SK-N-SH (cell line): ENCODE measurements at regions not wholly inside any gene's neighbourhood (a gene's known extent, or its start where the extent isn't known, plus 50 kb on each side); places are given as distances from the start of the nearest gene placed in this dataset.

Experiments used
- CTCF ChIA-PET: fragments of 300-600, 350-600 bp; formaldehyde crosslinking; extraction: SDS; loops from one replicate; lab custom pipeline; 2021; lab: Yijun Ruan, JAX
- POLR2A ChIA-PET: fragments of 350-600 bp; sonication (Branson Sonifier 250); formaldehyde crosslinking; extraction: SDS; loops from one replicate; lab custom pipeline; 2020; ENCODE audit warnings: antibody characterized with exemption, inconsistent platforms; lab: Yijun Ruan, JAX
- DNase-seq: peaks from one replicate; pipeline ENCODE4 v3.0.0; 2012
- H2AFZ ChIP-seq: fragments of 200-600 bp; sonication (generic); 2 replicates; pipeline ENCODE4 v1.8.1; 2016; ENCODE audit warnings: antibody characterized with exemption, mild to moderate bottlenecking, low read depth
- H3F3A ChIP-seq: fragments of 200-600 bp; sonication (generic); replicated peaks from 2 replicates; pipeline ENCODE3; 2016; ENCODE audit warnings: antibody characterized with exemption, mild to moderate bottlenecking; ENCODE audit not compliant: insufficient read depth
- H3K27ac ChIP-seq, 2 experiments: fragments of 200-500 bp in 1 of 2; fragments of 200-600 bp in 1 of 2; sonication (Bioruptor generic) in 1 of 2; sonication (generic), shearing (Covaris generic) in 1 of 2; 2 replicates each; pipeline versions ENCODE4 v1.5.1 to v1.6.1; 2014 to 2016; ENCODE audit warnings: low read depth in 2 of 2, inconsistent platforms in 1 of 2, low read length in 1 of 2, mild to moderate bottlenecking in 1 of 2, mixed read lengths in 1 of 2
- H3K27me3 ChIP-seq: fragments of 200-600 bp; sonication (generic), shearing (Covaris generic); 2 replicates; pipeline ENCODE4 v1.6.1; 2016; ENCODE audit warnings: mixed run types; ENCODE audit not compliant: insufficient read depth
- H3K36me3 ChIP-seq, 2 experiments: fragments of 200-500 bp in 1 of 2; fragments of 200-600 bp in 1 of 2; sonication (Bioruptor generic) in 1 of 2; sonication (generic) in 1 of 2; replicated peaks in 1 of 2; 2 replicates each; pipeline versions ENCODE3 to v1.5.1; 2014 to 2016; ENCODE audit warnings: low read length in 1 of 2, mild to moderate bottlenecking in 1 of 2; ENCODE audit not compliant: insufficient read depth in 2 of 2, control insufficient read depth in 1 of 2
- H3K4me1 ChIP-seq, 2 experiments: fragments of 200-500 bp in 1 of 2; fragments of 200-600 bp in 1 of 2; sonication (Bioruptor generic) in 1 of 2; sonication (generic), shearing (Covaris generic) in 1 of 2; 2 replicates each; pipeline versions ENCODE4 v1.5.1 to v1.6.1; 2014 to 2016; ENCODE audit warnings: low read depth in 1 of 2, low read length in 1 of 2, mixed run types in 1 of 2; ENCODE audit not compliant: insufficient read depth in 2 of 2, control insufficient read depth in 1 of 2
- H3K4me2 ChIP-seq: fragments of 200-600 bp; sonication (generic), shearing (Covaris generic); 2 replicates; pipeline ENCODE4 v1.6.1; 2017; ENCODE audit warnings: mixed run types
- H3K4me3 ChIP-seq, 2 experiments: fragments of 200-500 bp in 1 of 2; fragments of 200-600 bp in 1 of 2; sonication (Bioruptor generic) in 1 of 2; sonication (generic), shearing (Covaris generic) in 1 of 2; 2 replicates each; pipeline versions ENCODE4 v1.5.1 to v1.8.1; 2014 to 2016; ENCODE audit warnings: low read depth in 2 of 2, inconsistent platforms in 1 of 2, low read length in 1 of 2, mild to moderate bottlenecking in 1 of 2, mixed read lengths in 1 of 2, moderate library complexity in 1 of 2
- H3K79me2 ChIP-seq: fragments of 200-600 bp; sonication (generic); 2 replicates; pipeline ENCODE4 v1.8.1; 2017; ENCODE audit warnings: mild to moderate bottlenecking; ENCODE audit not compliant: insufficient read depth
- H3K9ac ChIP-seq: fragments of 200-600 bp; sonication (generic); 2 replicates; pipeline ENCODE4 v1.6.1; 2017; ENCODE audit warnings: mixed run types
- H3K9me2 ChIP-seq: fragments of 200-600 bp; sonication (generic); 2 replicates; pipeline ENCODE4 v1.6.1; 2017; ENCODE audit warnings: mixed run types
- H3K9me3 ChIP-seq: fragments of 200-600 bp; sonication (generic); 2 replicates; pipeline ENCODE4 v1.6.1; 2017; ENCODE audit warnings: mixed run types, mild to moderate bottlenecking, moderate library complexity
- H4K20me1 ChIP-seq: fragments of 200-600 bp; sonication (generic); 2 replicates; pipeline ENCODE4 v1.6.1; 2017; ENCODE audit warnings: mild to moderate bottlenecking, mixed run types; ENCODE audit not compliant: insufficient read depth
- ELF1 ChIP-seq: IDR thresholded peaks from 2 replicates; pipeline ENCODE4 v1.4.0; 2012
- EP300 ChIP-seq, 2 experiments: IDR thresholded peaks; 2 replicates each; pipeline versions ENCODE4 v1.4.0 to v1.6.1; 2012; ENCODE audit warnings: borderline replicate concordance in 1 of 2, low read depth in 1 of 2, low read length in 1 of 2
- EZH2phosphoT487 ChIP-seq: fragments of 200-600 bp; sonication (generic); IDR thresholded peaks from 2 replicates; pipeline ENCODE4 v1.6.1; 2017; ENCODE audit warnings: low read depth, mixed run types, mild to moderate bottlenecking, antibody characterized with exemption, moderate library complexity, borderline replicate concordance
- FOSL2 ChIP-seq: IDR thresholded peaks from 2 replicates; pipeline ENCODE4 v1.4.0; 2012; ENCODE audit warnings: low read depth, mild to moderate bottlenecking, moderate library complexity, borderline replicate concordance
- FOXJ3 ChIP-seq: sonication (generic); formaldehyde crosslinking; IDR thresholded peaks from 2 replicates; pipeline ENCODE4 v1.5.1; 2020; ENCODE audit warnings: mild to moderate bottlenecking, missing genetic modification reagents
- IRF3 ChIP-seq: fragments of 150-350 bp; IDR thresholded peaks from 2 replicates; pipeline ENCODE4 v1.6.1; 2016; ENCODE audit warnings: mild to moderate bottlenecking, low read depth, low read length
- JUND ChIP-seq: IDR thresholded peaks from 2 replicates; pipeline ENCODE4 v1.4.0; 2012
- MAX ChIP-seq: IDR thresholded peaks from 2 replicates; pipeline ENCODE4 v1.4.0; 2012; ENCODE audit warnings: low read depth
- NRF1 ChIP-seq: IDR thresholded peaks from 2 replicates; pipeline ENCODE4 v1.6.1; 2012; ENCODE audit warnings: low read depth, mild to moderate bottlenecking, low read length
- RCOR1 ChIP-seq: fragments of 150-350 bp; IDR thresholded peaks from 2 replicates; pipeline ENCODE4 v1.6.1; 2017; ENCODE audit warnings: antibody characterized with exemption, low read length
- TEAD4 ChIP-seq: IDR thresholded peaks from 2 replicates; pipeline ENCODE4 v1.4.0; 2012; ENCODE audit warnings: mild to moderate bottlenecking, borderline replicate concordance; ENCODE audit not compliant: insufficient read depth
- USF2 ChIP-seq: fragments of 150-350 bp; IDR thresholded peaks from 2 replicates; pipeline ENCODE4 v1.6.1; 2017; ENCODE audit warnings: antibody characterized with exemption, low read length, low read depth, borderline replicate concordance
- WGBS: methylation state at CpG from one replicate; pipeline ENCODE4 v1.1.6; 2017; ENCODE audit warnings: low lambda C conversion rate; 5-methylcytosine and 5-hydroxymethylcytosine counted together
- TF ChIP-seq, protein P1 (sequence below): IDR thresholded peaks from 2 replicates; pipeline ENCODE4 v1.4.0; 2012; ENCODE audit warnings: low read depth, borderline replicate concordance

- Histone ChIP-seq H3K4me2 (no peak overlapping the region), H2AFZ (no peak overlapping the region), H3K79me2 (no peaks in the 10 kb centered on the region), H3F3A (no peaks in the 10 kb centered on the region), H3K9ac (no peak overlapping the region), H3K4me1 (peaks cover 4 to 7% of the 10 kb centered on the region in 2 experiments; a peak in 2 of 4 replicates), H4K20me1 (no peaks in the 10 kb centered on the region), H3K4me3 (no peak overlapping the region), H3K36me3 (no peaks in the 10 kb centered on the region), H3K9me2 (no peaks in the 10 kb centered on the region), H3K27me3 (no peaks in the 10 kb centered on the region), H3K9me3 (no peaks in the 10 kb centered on the region), H3K27ac (no peak overlapping the region)
- DNase-seq = no peak
- POLR2A ChIA-PET = no interaction called here
- 80% methylated on average over 3 of the region's 3 CpGs for WGBS
- no peak for TF ChIP-seq IRF3
- no peak for TF ChIP-seq TEAD4
- no peak for TF ChIP-seq ELF1
- no peak for TF ChIP-seq USF2
- TF ChIP-seq, protein P1, sequence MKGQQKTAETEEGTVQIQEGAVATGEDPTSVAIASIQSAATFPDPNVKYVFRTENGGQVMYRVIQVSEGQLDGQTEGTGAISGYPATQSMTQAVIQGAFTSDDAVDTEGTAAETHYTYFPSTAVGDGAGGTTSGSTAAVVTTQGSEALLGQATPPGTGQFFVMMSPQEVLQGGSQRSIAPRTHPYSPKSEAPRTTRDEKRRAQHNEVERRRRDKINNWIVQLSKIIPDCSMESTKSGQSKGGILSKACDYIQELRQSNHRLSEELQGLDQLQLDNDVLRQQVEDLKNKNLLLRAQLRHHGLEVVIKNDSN = no peak
- no peak for TF ChIP-seq EP300 (IDR thresholded peaks at IDR 0.05; ENCODE audit: borderline replicate concordance in 1 of 2, low read depth in 1 of 2, low read length in 1 of 2)
- TF ChIP-seq RCOR1 = no peak
- TF ChIP-seq NRF1 = no peak
- no peak for TF ChIP-seq FOSL2
- CTCF ChIA-PET = interaction anchor here (1.1 to 7.2 kb wide), 5 partner anchors 9 to 973 kb away, joined by 3 to 53 read pairs (median 41); no protein-coding TSS in a partner anchor
Measured at GRCh38 chr11:111438168-111438567, 59.1 kb upstream of the POU2AF1 start.

- Histone ChIP-seq H3K9ac (no peak overlapping the region), H2AFZ (no peak overlapping the region), H3K79me2 (no peaks in the 10 kb centered on the region), H3K9me2 (no peaks in the 10 kb centered on the region), H3K27me3 (no peaks in the 10 kb centered on the region), H3K27ac (no peak overlapping the region), H3K9me3 (no peaks in the 10 kb centered on the region), H3K4me1 (peaks cover 4 to 7% of the 10 kb centered on the region in 2 experiments; a peak in 2 of 4 replicates), H3K4me2 (no peak overlapping the region), H3K4me3 (no peak overlapping the region), H4K20me1 (no peaks in the 10 kb centered on the region), H3K36me3 (no peaks in the 10 kb centered on the region), H3F3A (no peaks in the 10 kb centered on the region)
- 79% methylated on average over 5 of the region's 12 CpGs for WGBS
- ChIA-PET POLR2A (no interaction called here), CTCF (interaction anchor here (0.9 to 7.2 kb wide), 3 partner anchors 8 to 152 kb away, joined by 4 to 47 read pairs (median 41); no protein-coding TSS in a partner anchor)
- no peak for DNase-seq
- no peak for TF ChIP-seq FOXJ3 (CRISPR knock-in tag)
- no peak for TF ChIP-seq JUND
- no peak for TF ChIP-seq MAX
- no peak for TF ChIP-seq EZH2phosphoT487
- TF ChIP-seq EP300 (IDR thresholded peaks at IDR 0.05; ENCODE audit: borderline replicate concordance in 1 of 2, low read depth in 1 of 2, low read length in 1 of 2) = no peak
Measured at GRCh38 chr11:111435046-111435698, 56.1 kb upstream of the POU2AF1 start.
